HCT116 (cell line): ENCODE measurements at regions not wholly inside any gene's neighbourhood (a gene's known extent, or its start where the extent isn't known, plus 50 kb on each side); places are given as distances from the start of the nearest gene placed in this dataset.

Source experiments
- ATAC-seq: fragments of 200-7000 bp; cut with Tn5 transposase; 2 replicates; pipeline ENCODE4 v1.9.1; 2020; ENCODE audit warnings: mild to moderate bottlenecking, moderate library complexity
- BruUV-seq: library from RNA; stranded (reverse); fragments of 400-500 nt; replicated peaks from 2 replicates; lab custom pipeline; 2021; lab: Mats Ljungman, UMichigan
- CTCF ChIA-PET: fragments of 300-600 bp; sonication (Branson Sonifier 250); formaldehyde crosslinking; loops from one replicate; lab custom pipeline; 2021; ENCODE audit warnings: antibody characterized with exemption; lab: Charles Lee
- POLR2A ChIA-PET: fragments of 300-600, 350-600 bp; sonication (Branson Sonifier 250); formaldehyde crosslinking; loops from one replicate; lab custom pipeline; 2021; ENCODE audit warnings: antibody characterized with exemption; lab: Charles Lee
- RAD21 ChIA-PET, 2 experiments: fragments of 300-600 bp; sonication (Branson Sonifier 250); formaldehyde crosslinking; loops; one replicate each; lab custom pipeline; 2023; ENCODE audit warnings: low total read pairs in 2 of 2; ENCODE audit not compliant: uncharacterized antibody in 2 of 2, unreplicated experiment in 2 of 2, low non-redundant PET in 1 of 2; lab: Charles Lee
- DNase-seq: peaks from one replicate; pipeline ENCODE4 v3.0.0-alpha.2; 2010; ENCODE audit warnings: low read depth, low spot score
- H2AFZ ChIP-seq: fragments of 200-600 bp; shearing (Covaris generic), sonication (generic); 2 replicates; pipeline ENCODE4 v1.6.1; 2017; ENCODE audit warnings: low read depth, mixed run types, mixed read lengths, antibody characterized with exemption, low read length; ENCODE audit not compliant: poor library complexity, severe bottlenecking
- H3K27ac ChIP-seq: 2 replicates; pipeline ENCODE4 v1.5.1; 2012; ENCODE audit warnings: low read depth, low read length
- H3K27me3 ChIP-seq: fragments of 200-600 bp; sonication (generic); 2 replicates; pipeline ENCODE4 v1.6.1; 2016; ENCODE audit warnings: mixed run types, low read length, mixed read lengths; ENCODE audit not compliant: insufficient read depth
- H3K36me3 ChIP-seq, 2 experiments: fragments of 200-500 bp in 1 of 2; fragments of 200-600 bp in 1 of 2; sonication (Bioruptor generic) in 1 of 2; sonication (generic) in 1 of 2; 2 replicates each; pipeline versions ENCODE4 v1.5.1 to v1.6.1; 2014 to 2016; ENCODE audit warnings: low read length in 2 of 2, inconsistent platforms in 1 of 2, mixed read lengths in 1 of 2, mixed run types in 1 of 2; ENCODE audit not compliant: insufficient read depth in 2 of 2, control insufficient read depth in 1 of 2
- H3K4me1 ChIP-seq, 2 experiments: fragments of 200-600 bp in 1 of 2; sonication (generic) in 1 of 2; 2 replicates each; pipeline versions ENCODE4 v1.5.1 to v1.6.1; 2012 to 2017; ENCODE audit warnings: low read length in 2 of 2, inconsistent platforms in 1 of 2, mild to moderate bottlenecking in 1 of 2, mixed read lengths in 1 of 2, mixed run types in 1 of 2, moderate library complexity in 1 of 2; ENCODE audit not compliant: insufficient read depth in 2 of 2, control insufficient read depth in 1 of 2
- H3K4me2 ChIP-seq: fragments of 200-600 bp; sonication (generic); 2 replicates; pipeline ENCODE4 v1.6.1; 2017; ENCODE audit warnings: mixed run types, low read length, mixed read lengths
- H3K4me3 ChIP-seq, 2 experiments: fragments of 200-600 bp in 1 of 2; sonication (generic) in 1 of 2; replicated peaks in 1 of 2; 2 replicates each; pipeline ENCODE4 v1.5.1; 2011 to 2016; ENCODE audit warnings: low read length in 2 of 2, control low read depth in 1 of 2, low read depth in 1 of 2, mild to moderate bottlenecking in 1 of 2, mixed read lengths in 1 of 2, mixed run types in 1 of 2
- H3K79me2 ChIP-seq: fragments of 200-600 bp; sonication (generic); 2 replicates; pipeline ENCODE4 v1.6.1; 2017; ENCODE audit warnings: mild to moderate bottlenecking, mixed run types, low read length, moderate library complexity, mixed read lengths; ENCODE audit not compliant: insufficient read depth
- H3K9ac ChIP-seq: fragments of 200-600 bp; sonication (generic); 2 replicates; pipeline ENCODE4 v1.6.1; 2016; ENCODE audit warnings: low read length, mixed read lengths
- H3K9me2 ChIP-seq: fragments of 200-600 bp; sonication (generic), shearing (Covaris generic); 2 replicates; pipeline ENCODE4 v1.6.1; 2017; ENCODE audit warnings: mixed run types, mild to moderate bottlenecking, moderate library complexity; ENCODE audit not compliant: insufficient read depth
- H3K9me3 ChIP-seq, 2 experiments: fragments of 200-500 bp in 1 of 2; fragments of 200-600 bp in 1 of 2; sonication (Bioruptor generic) in 1 of 2; sonication (generic) in 1 of 2; 2 replicates each; pipeline ENCODE4 v1.6.1; 2014 to 2017; ENCODE audit warnings: low read length in 2 of 2, mixed read lengths in 2 of 2, inconsistent platforms in 1 of 2, low read depth in 1 of 2, mild to moderate bottlenecking in 1 of 2, mixed run types in 1 of 2, moderate library complexity in 1 of 2; ENCODE audit not compliant: control insufficient read depth in 1 of 2, insufficient read depth in 1 of 2
- H4K20me1 ChIP-seq: fragments of 200-600 bp; sonication (generic), shearing (Covaris generic); 2 replicates; pipeline ENCODE4 v1.6.1; 2017; ENCODE audit warnings: mixed run types, mild to moderate bottlenecking, moderate library complexity; ENCODE audit not compliant: insufficient read depth
- ATF3 ChIP-seq: IDR thresholded peaks from 2 replicates; pipeline ENCODE4 v1.6.1; 2012
- CEBPB ChIP-seq: IDR thresholded peaks from 2 replicates; pipeline ENCODE4 v1.6.1; 2012; ENCODE audit warnings: low read depth
- CTCF ChIP-seq, 3 experiments: fragments of 200-600 bp in 1 of 3; sonication (generic) in 1 of 3; IDR thresholded peaks in 2 of 3; conservative IDR thresholded peaks in 1 of 3; 2 replicates each; pipeline ENCODE4 v1.5.1; 2012 to 2017; ENCODE audit warnings: low read depth in 2 of 3, low read length in 2 of 3, antibody characterized with exemption in 1 of 3, borderline replicate concordance in 1 of 3, control low read depth in 1 of 3, mild to moderate bottlenecking in 1 of 3, mixed read lengths in 1 of 3, mixed run types in 1 of 3, moderate library complexity in 1 of 3; ENCODE audit not compliant: insufficient read depth in 1 of 3
- ELF1 ChIP-seq: IDR thresholded peaks from 2 replicates; pipeline ENCODE4 v1.6.1; 2012; ENCODE audit warnings: low read depth, borderline replicate concordance
- EZH2 ChIP-seq: fragments of 200-600 bp; sonication (generic); IDR thresholded peaks from 2 replicates; pipeline ENCODE4 v1.6.1; 2017; ENCODE audit warnings: antibody characterized with exemption, mixed run types
- FOSL1 ChIP-seq: IDR thresholded peaks from 2 replicates; pipeline ENCODE4 v1.6.1; 2012; ENCODE audit warnings: low read depth
- SIN3A ChIP-seq: IDR thresholded peaks from 2 replicates; pipeline ENCODE4 v1.6.1; 2012; ENCODE audit warnings: low read depth
- ZFX ChIP-seq: fragments of 450-650 bp; IDR thresholded peaks from 2 replicates; pipeline ENCODE4 v1.6.1; 2017
- intact Hi-C: fragments of 100-400 bp; cut with micrococcal nuclease; formaldehyde crosslinking; loops from 2 replicates; pipeline ENCODE4 v1.10.0; 2022
- TF ChIP-seq, protein P1 (sequence below): IDR thresholded peaks from 2 replicates; pipeline ENCODE4 v1.6.1; 2012; ENCODE audit warnings: low read depth

DNA sequence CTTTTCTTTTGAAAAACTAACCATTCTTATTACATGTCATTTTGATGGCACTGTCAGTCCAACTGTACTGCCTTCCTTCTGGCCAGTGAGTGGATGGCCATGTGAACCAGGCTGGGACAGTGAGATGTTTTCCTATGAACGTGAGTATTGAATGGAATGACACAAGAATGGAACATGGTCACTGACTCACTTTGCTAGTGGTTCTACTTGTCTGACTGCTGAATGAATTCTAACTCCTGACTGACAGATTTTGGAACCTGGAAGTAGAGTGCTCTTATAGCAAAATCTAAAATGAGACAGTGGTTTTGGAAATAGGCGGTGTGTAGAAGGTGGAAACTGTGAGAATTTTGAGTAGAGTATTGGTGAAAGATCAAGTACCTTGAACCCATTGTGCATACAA lies 606.9 kb upstream of the KCNMB2 start:
- Histone ChIP-seq H2AFZ (no peak overlapping the region), H3K79me2 (no peaks in the 10 kb centered on the region), H3K36me3 (no peaks in the 10 kb centered on the region), H3K9ac (no peak overlapping the region), H3K9me3 (no peaks in the 10 kb centered on the region), H3K9me2 (no peaks in the 10 kb centered on the region), H3K27me3 (no peaks in the 10 kb centered on the region), H4K20me1 (no peaks in the 10 kb centered on the region), H3K4me1 (no peaks in the 10 kb centered on the region), H3K4me3 (no peak overlapping the region), H3K4me2 (no peak overlapping the region), H3K27ac (no peak overlapping the region)
- ChIA-PET POLR2A (no interaction called here), RAD21 (no interaction called here), CTCF (no interaction called here)
- no TSS peak for BruUV-seq
- DNase-seq: no peak
- no peak for ATAC-seq
- intact Hi-C loops: no loop called here
- TF ChIP-seq EZH2 (no peak), CTCF (IDR thresholded peaks at IDR 0.05 in 2 of 3, conservative IDR thresholded peaks at IDR 0.05 in 1 of 3; ENCODE audit: borderline replicate concordance in 1 of 3, insufficient read depth in 1 of 3, low read depth in 2 of 3, low read length in 2 of 3) (no peak), ATF3 (no peak), SIN3A (no peak), CEBPB (no peak), ZFX (no peak), FOSL1 (no peak), ELF1 (no peak)
- TF ChIP-seq, protein P1, sequence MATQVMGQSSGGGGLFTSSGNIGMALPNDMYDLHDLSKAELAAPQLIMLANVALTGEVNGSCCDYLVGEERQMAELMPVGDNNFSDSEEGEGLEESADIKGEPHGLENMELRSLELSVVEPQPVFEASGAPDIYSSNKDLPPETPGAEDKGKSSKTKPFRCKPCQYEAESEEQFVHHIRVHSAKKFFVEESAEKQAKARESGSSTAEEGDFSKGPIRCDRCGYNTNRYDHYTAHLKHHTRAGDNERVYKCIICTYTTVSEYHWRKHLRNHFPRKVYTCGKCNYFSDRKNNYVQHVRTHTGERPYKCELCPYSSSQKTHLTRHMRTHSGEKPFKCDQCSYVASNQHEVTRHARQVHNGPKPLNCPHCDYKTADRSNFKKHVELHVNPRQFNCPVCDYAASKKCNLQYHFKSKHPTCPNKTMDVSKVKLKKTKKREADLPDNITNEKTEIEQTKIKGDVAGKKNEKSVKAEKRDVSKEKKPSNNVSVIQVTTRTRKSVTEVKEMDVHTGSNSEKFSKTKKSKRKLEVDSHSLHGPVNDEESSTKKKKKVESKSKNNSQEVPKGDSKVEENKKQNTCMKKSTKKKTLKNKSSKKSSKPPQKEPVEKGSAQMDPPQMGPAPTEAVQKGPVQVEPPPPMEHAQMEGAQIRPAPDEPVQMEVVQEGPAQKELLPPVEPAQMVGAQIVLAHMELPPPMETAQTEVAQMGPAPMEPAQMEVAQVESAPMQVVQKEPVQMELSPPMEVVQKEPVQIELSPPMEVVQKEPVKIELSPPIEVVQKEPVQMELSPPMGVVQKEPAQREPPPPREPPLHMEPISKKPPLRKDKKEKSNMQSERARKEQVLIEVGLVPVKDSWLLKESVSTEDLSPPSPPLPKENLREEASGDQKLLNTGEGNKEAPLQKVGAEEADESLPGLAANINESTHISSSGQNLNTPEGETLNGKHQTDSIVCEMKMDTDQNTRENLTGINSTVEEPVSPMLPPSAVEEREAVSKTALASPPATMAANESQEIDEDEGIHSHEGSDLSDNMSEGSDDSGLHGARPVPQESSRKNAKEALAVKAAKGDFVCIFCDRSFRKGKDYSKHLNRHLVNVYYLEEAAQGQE: no peak
